ENCODE measurements at regions not wholly inside any gene's neighbourhood (a gene's known extent, or its start where the extent isn't known, plus 50 kb on each side); places are given as distances from the start of the nearest gene placed in this dataset.

DNA sequence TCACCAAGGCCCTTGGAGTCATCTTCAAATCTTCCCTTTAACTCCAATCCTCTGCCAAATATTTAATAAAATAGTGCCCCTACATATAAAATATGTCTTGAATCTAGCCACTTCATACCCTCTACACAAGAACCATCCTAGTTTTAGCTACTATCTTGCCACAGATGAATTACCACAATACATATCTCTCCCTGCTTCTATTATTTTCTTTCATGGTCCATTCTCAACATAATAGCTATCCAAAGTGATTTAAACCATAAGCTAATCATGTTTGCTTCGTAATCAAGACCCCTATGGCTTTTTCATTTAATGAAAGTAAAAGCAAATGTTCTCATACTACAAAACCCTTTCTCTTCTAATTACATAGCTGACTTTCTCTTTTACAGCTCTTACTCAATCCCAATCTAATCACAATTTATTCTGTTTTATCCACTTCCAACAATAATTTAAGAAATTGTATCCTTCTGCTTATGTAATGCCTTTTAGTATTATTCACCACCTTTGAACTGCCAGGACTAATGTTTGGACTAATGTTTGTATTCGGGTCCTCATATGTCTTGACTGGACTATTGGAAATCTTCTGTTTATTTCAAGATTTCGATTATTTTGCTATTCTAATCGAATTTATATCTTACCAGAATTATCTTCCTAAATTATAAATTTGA lies 412.0 kb downstream of the SLITRK1 start:
- TF ChIP-seq EZH2 (IDR thresholded peaks at IDR 0.05; ENCODE audit: borderline replicate concordance, insufficient read depth, low read length, poor library complexity, severe bottlenecking) (no peak), TAF1 (IDR thresholded peaks at IDR 0.05; ENCODE audit: low read depth) (no peak), EP300 (conservative IDR thresholded peaks at IDR 0.05; ENCODE audit: poor library complexity, severe bottlenecking) (no peak)
- TF ChIP-seq, protein P1, sequence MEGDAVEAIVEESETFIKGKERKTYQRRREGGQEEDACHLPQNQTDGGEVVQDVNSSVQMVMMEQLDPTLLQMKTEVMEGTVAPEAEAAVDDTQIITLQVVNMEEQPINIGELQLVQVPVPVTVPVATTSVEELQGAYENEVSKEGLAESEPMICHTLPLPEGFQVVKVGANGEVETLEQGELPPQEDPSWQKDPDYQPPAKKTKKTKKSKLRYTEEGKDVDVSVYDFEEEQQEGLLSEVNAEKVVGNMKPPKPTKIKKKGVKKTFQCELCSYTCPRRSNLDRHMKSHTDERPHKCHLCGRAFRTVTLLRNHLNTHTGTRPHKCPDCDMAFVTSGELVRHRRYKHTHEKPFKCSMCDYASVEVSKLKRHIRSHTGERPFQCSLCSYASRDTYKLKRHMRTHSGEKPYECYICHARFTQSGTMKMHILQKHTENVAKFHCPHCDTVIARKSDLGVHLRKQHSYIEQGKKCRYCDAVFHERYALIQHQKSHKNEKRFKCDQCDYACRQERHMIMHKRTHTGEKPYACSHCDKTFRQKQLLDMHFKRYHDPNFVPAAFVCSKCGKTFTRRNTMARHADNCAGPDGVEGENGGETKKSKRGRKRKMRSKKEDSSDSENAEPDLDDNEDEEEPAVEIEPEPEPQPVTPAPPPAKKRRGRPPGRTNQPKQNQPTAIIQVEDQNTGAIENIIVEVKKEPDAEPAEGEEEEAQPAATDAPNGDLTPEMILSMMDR (IDR thresholded peaks at IDR 0.05; ENCODE audit: poor library complexity, severe bottlenecking) = no peak
- TF ChIP-seq, protein P2, sequence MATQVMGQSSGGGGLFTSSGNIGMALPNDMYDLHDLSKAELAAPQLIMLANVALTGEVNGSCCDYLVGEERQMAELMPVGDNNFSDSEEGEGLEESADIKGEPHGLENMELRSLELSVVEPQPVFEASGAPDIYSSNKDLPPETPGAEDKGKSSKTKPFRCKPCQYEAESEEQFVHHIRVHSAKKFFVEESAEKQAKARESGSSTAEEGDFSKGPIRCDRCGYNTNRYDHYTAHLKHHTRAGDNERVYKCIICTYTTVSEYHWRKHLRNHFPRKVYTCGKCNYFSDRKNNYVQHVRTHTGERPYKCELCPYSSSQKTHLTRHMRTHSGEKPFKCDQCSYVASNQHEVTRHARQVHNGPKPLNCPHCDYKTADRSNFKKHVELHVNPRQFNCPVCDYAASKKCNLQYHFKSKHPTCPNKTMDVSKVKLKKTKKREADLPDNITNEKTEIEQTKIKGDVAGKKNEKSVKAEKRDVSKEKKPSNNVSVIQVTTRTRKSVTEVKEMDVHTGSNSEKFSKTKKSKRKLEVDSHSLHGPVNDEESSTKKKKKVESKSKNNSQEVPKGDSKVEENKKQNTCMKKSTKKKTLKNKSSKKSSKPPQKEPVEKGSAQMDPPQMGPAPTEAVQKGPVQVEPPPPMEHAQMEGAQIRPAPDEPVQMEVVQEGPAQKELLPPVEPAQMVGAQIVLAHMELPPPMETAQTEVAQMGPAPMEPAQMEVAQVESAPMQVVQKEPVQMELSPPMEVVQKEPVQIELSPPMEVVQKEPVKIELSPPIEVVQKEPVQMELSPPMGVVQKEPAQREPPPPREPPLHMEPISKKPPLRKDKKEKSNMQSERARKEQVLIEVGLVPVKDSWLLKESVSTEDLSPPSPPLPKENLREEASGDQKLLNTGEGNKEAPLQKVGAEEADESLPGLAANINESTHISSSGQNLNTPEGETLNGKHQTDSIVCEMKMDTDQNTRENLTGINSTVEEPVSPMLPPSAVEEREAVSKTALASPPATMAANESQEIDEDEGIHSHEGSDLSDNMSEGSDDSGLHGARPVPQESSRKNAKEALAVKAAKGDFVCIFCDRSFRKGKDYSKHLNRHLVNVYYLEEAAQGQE (IDR thresholded peaks at IDR 0.05; ENCODE audit: borderline replicate concordance) = no peak
